ENCODE measurements at regions not wholly inside any gene's neighbourhood (a gene's known extent, or its start where the extent isn't known, plus 50 kb on each side); places are given as distances from the start of the nearest gene placed in this dataset.
A peak's percentile ranks its signal among the peaks of the same experiment; 100 is the strongest.

GRCh38 chr4:144818136-144818535 lies 172.2 kb downstream of the HHIP start:
- no peak overlapping the region for H3K4me3 ChIP-seq (ENCODE audit: low read depth, low read length)
- ChIA-PET CTCF (no interaction called here), POLR2A (no interaction called here)
- no peak for DNase-seq (ENCODE audit: low read depth, low spot score)
- TF ChIP-seq CTCF (IDR thresholded peaks at IDR 0.05; ENCODE audit: insufficient read depth, low read length, missing control alignments): no peak

- ChIA-PET CTCF (no interaction called here), POLR2A (no interaction called here)
- no peak for TF ChIP-seq CTCF (IDR thresholded peaks at IDR 0.05; ENCODE audit: insufficient read depth, low read length, missing control alignments)
- no peak overlapping the region for H3K4me3 ChIP-seq (ENCODE audit: low read depth, low read length)
- DNase-seq (ENCODE audit: low read depth, low spot score): no peak
Measured at GRCh38 chr4:144819591-144819990, 173.6 kb downstream of the HHIP start.

GRCh38 chr4:144820011-144820727 lies 174.2 kb downstream of the HHIP start:
- ChIA-PET POLR2A (no interaction called here), CTCF (no interaction called here)
- TF ChIP-seq CTCF (IDR thresholded peaks at IDR 0.05; ENCODE audit: insufficient read depth, low read length, missing control alignments): no peak
- no peak overlapping the region for H3K4me3 ChIP-seq (ENCODE audit: low read depth, low read length)
- DNase-seq (ENCODE audit: low read depth, low spot score): peak; percentile 21

- no peak overlapping the region for H3K4me3 ChIP-seq (ENCODE audit: low read depth, low read length)
- DNase-seq (ENCODE audit: low read depth, low spot score): no peak
- TF ChIP-seq CTCF (IDR thresholded peaks at IDR 0.05; ENCODE audit: insufficient read depth, low read length, missing control alignments): no peak
- ChIA-PET CTCF (no interaction called here), POLR2A (no interaction called here)
Measured at GRCh38 chr4:144820728-144821085, 174.8 kb downstream of the HHIP start.

- ChIA-PET POLR2A (no interaction called here), CTCF (no interaction called here)
- DNase-seq (ENCODE audit: low read depth, low spot score): no peak
- no peak overlapping the region for H3K4me3 ChIP-seq (ENCODE audit: low read depth, low read length)
- no peak for TF ChIP-seq CTCF (IDR thresholded peaks at IDR 0.05; ENCODE audit: insufficient read depth, low read length, missing control alignments)
Measured at GRCh38 chr4:144831971-144832370, 186.0 kb downstream of the HHIP start.

- TF ChIP-seq CTCF (IDR thresholded peaks at IDR 0.05; ENCODE audit: insufficient read depth, low read length, missing control alignments): no peak
- no peak overlapping the region for H3K4me3 ChIP-seq (ENCODE audit: low read depth, low read length)
- no peak for DNase-seq (ENCODE audit: low read depth, low spot score)
- CTCF ChIA-PET: no interaction called here
- POLR2A ChIA-PET: no interaction called here
Measured at GRCh38 chr4:144845411-144845810, 199.5 kb downstream of the HHIP start.
